ENCODE measurements at regions not wholly inside any gene's neighbourhood (a gene's known extent, or its start where the extent isn't known, plus 50 kb on each side); places are given as distances from the start of the nearest gene placed in this dataset.

DNA sequence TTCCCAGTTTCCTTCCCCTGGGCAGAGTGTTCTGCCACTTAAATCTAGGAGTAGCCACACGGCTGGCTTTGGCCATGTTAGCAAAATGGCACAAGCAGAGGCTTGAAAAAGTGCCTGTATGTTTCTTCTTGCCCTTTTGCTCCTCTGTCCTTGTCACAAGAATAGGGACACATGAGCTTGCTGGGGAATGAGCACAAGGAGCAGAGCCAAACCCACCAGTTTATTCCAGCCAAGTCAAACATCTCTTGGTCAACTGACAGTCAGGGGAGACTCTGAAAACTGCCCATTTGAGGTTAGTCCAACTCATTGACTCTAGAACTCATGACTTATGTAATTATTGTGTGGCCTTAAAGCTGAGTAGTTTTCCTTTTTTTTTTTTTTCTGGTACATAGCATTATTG lies 739.7 kb upstream of the FZD8 start:
- intact Hi-C loops (cut with DNase I) = no loop called here
- H3K27ac ChIP-seq = no peak overlapping the region
- H3K4me3 ChIP-seq = no peak overlapping the region
- H3K9me3 ChIP-seq = peaks cover 0 to 4% of the 10 kb centered on the region in 2 donors
- no peak for DNase-seq (ENCODE audit: low spot score in 2 of 2)
- H3K36me3 ChIP-seq = no peaks in the 10 kb centered on the region
- no peaks in the 10 kb centered on the region for H3K27me3 ChIP-seq
- TF ChIP-seq, protein P1, sequence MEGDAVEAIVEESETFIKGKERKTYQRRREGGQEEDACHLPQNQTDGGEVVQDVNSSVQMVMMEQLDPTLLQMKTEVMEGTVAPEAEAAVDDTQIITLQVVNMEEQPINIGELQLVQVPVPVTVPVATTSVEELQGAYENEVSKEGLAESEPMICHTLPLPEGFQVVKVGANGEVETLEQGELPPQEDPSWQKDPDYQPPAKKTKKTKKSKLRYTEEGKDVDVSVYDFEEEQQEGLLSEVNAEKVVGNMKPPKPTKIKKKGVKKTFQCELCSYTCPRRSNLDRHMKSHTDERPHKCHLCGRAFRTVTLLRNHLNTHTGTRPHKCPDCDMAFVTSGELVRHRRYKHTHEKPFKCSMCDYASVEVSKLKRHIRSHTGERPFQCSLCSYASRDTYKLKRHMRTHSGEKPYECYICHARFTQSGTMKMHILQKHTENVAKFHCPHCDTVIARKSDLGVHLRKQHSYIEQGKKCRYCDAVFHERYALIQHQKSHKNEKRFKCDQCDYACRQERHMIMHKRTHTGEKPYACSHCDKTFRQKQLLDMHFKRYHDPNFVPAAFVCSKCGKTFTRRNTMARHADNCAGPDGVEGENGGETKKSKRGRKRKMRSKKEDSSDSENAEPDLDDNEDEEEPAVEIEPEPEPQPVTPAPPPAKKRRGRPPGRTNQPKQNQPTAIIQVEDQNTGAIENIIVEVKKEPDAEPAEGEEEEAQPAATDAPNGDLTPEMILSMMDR (IDR thresholded peaks at IDR 0.05) = no peak
- no peaks in the 10 kb centered on the region for H3K4me1 ChIP-seq

DNA sequence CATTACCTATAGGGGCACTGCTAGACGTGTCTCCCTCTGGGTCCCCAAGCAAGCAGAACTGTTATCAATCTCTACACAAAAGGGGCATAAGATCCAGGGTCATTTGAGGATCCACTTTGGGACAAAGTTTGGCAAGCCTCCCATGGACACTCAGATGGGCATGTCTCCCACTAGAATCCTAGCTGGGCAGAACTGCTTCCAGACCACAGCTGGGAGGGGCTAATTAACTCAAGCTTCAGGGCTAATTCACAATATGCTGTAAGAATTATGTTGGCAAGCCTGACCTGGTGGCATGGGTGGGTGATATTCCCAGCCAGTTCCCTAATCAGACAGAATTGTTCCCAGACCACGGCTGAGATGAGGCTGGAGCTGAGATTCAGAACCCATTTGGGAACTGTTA lies 738.4 kb upstream of the FZD8 start:
- TF ChIP-seq, protein P1 (IDR thresholded peaks at IDR 0.05) = no peak
- no peak overlapping the region for H3K27ac ChIP-seq
- intact Hi-C loops (cut with DNase I) = no loop called here

DNA sequence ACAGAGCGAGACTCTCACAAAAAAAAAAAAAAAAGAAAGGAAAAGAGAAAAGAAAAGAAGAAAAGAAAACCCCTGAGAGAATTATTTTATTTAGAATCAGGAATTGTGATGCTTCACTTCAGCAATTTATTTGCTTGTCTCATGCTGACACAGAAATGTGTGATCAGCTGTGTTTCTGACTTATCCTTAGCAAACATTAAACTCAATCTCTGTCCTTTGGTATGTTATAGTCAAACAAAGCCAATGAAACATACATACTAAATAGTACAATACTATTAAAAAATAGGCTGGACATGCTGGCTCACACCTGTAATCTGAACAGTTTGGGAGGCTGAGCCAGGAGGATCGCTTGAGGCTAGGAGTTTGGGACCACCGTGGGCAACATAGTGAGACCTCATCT lies 733.0 kb upstream of the FZD8 start:
- Histone ChIP-seq H3K4me1 (no peaks in the 10 kb centered on the region), H3K27ac (no peak overlapping the region), H3K36me3 (no peaks in the 10 kb centered on the region), H3K27me3 (no peaks in the 10 kb centered on the region), H3K4me3 (no peak overlapping the region), H3K9me3 (peaks cover 0 to 4% of the 10 kb centered on the region in 2 donors)
- intact Hi-C loops (cut with DNase I) = no loop called here
- DNase-seq (ENCODE audit: low spot score in 2 of 2) = no peak
- TF ChIP-seq, protein P1 (IDR thresholded peaks at IDR 0.05) = no peak

More for the DNA sequence above, 738.4 kb upstream of the FZD8 start:
- no peaks in the 10 kb centered on the region for H3K36me3 ChIP-seq
- H3K4me1 ChIP-seq = no peaks in the 10 kb centered on the region
- no peak overlapping the region for H3K4me3 ChIP-seq
- H3K27me3 ChIP-seq = no peaks in the 10 kb centered on the region
- peaks cover 0 to 4% of the 10 kb centered on the region in 2 donors for H3K9me3 ChIP-seq
- DNase-seq (ENCODE audit: low spot score in 2 of 2) = no peak

DNA sequence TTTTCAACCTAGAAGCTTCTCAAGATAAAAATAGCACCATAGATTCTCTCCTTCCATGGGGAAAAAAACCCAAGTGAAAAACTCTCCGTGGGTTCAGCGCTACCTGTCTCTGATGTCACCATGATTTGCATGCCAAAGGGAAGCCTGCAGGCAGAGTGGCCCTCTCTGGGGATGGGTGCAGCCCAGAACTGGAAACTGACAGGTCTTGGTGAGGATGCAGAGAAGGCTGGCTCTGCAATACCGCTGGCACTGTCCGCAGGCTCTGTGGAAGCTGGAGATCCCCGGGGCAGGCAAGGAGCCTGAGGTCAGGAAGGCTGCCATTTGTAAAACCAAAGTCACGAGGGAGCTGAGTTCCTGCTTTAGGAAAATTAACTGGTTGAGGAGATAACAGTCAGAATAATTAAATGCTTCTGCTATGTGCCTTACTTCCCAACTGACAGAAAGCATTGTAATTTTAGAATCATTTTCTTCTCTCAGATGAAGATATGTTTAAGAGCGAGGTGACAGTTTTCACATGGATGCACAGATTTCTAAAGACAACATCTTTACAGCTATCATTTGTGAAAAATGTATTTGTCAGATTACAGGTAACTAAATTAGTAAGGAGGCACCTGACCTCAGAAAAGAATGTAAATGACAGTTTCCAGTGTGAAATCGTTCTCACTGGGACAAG lies 731.5 kb upstream of the FZD8 start:
- no peaks in the 10 kb centered on the region for H3K27me3 ChIP-seq
- TF ChIP-seq, protein P1 (IDR thresholded peaks at IDR 0.05) = no peak
- H3K36me3 ChIP-seq = no peaks in the 10 kb centered on the region
- no peak overlapping the region for H3K27ac ChIP-seq
- no peaks in the 10 kb centered on the region for H3K4me1 ChIP-seq
- intact Hi-C loops (cut with DNase I) = no loop called here
- no peaks in the 10 kb centered on the region for H3K9me3 ChIP-seq
- DNase-seq (ENCODE audit: low spot score in 2 of 2) = no peak
- H3K4me3 ChIP-seq = no peak overlapping the region

DNA sequence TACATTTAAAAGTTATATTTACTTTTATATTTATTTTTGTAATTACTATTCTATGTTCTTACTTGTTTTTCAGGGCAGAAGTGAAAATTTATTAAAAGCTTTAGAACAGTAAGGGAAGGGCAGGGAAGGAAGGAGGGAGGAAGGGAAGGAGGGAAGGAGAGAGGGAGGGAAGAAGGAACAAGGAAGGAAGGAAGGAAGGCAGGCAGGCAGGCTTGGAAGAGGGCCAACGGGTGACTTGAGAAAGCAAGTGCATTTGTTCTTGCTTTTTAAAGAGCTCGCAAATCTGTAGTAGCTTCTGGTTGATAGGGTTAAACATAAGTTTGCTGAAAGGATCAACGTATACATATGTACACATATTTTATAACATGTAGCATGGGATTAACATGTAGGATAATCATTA lies 725.3 kb upstream of the FZD8 start:
- H3K4me3 ChIP-seq = no peak overlapping the region
- DNase-seq (ENCODE audit: low spot score in 2 of 2) = no peak
- H3K9me3 ChIP-seq = no peaks in the 10 kb centered on the region
- H3K4me1 ChIP-seq = no peaks in the 10 kb centered on the region
- no peaks in the 10 kb centered on the region for H3K36me3 ChIP-seq
- intact Hi-C loops (cut with DNase I) = no loop called here
- no peak overlapping the region for H3K27ac ChIP-seq
- no peaks in the 10 kb centered on the region for H3K27me3 ChIP-seq
- TF ChIP-seq, protein P1 (IDR thresholded peaks at IDR 0.05) = no peak

DNA sequence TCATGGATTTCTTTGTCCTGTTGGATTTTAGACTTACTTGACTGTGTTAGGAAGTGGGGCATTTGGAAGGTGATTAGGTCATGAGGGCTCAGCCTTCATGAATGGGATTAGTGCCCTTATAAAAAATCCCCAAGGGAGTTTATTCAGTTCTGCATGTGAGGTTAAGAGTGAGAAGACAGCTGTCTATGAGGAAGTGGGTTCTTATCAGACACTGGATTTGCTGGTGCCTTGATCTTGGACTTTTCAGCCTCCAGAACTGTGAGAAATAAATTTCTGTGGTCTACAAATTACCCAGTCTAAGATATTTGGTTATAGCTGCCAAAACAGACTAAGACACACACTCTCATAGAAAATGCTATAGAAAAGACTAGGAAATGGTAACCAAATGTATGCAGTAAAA lies 724.7 kb upstream of the FZD8 start:
- no peaks in the 10 kb centered on the region for H3K9me3 ChIP-seq
- no peaks in the 10 kb centered on the region for H3K27me3 ChIP-seq
- intact Hi-C loops (cut with DNase I) = no loop called here
- no peaks in the 10 kb centered on the region for H3K4me1 ChIP-seq
- no peaks in the 10 kb centered on the region for H3K36me3 ChIP-seq
- TF ChIP-seq, protein P1 (IDR thresholded peaks at IDR 0.05) = no peak
- DNase-seq (ENCODE audit: low spot score in 2 of 2) = no peak
- H3K27ac ChIP-seq = no peak overlapping the region
- H3K4me3 ChIP-seq = no peak overlapping the region

Measured in ascending aorta (tissue), 2 donors.